SK-N-SH (cell line): ENCODE measurements at regions not wholly inside any gene's neighbourhood (a gene's known extent, or its start where the extent isn't known, plus 50 kb on each side); places are given as distances from the start of the nearest gene placed in this dataset.
A peak's percentile ranks its signal among the peaks of the same experiment; 100 is the strongest.

Experiments used
- CTCF ChIA-PET: fragments of 300-600, 350-600 bp; formaldehyde crosslinking; extraction: SDS; loops from one replicate; lab custom pipeline; 2021; lab: Yijun Ruan, JAX
- POLR2A ChIA-PET: fragments of 350-600 bp; sonication (Branson Sonifier 250); formaldehyde crosslinking; extraction: SDS; loops from one replicate; lab custom pipeline; 2020; ENCODE audit warnings: antibody characterized with exemption, inconsistent platforms; lab: Yijun Ruan, JAX
- DNase-seq: peaks from one replicate; pipeline ENCODE4 v3.0.0; 2012
- H2AFZ ChIP-seq: fragments of 200-600 bp; sonication (generic); 2 replicates; pipeline ENCODE4 v1.8.1; 2016; ENCODE audit warnings: antibody characterized with exemption, mild to moderate bottlenecking, low read depth
- H3F3A ChIP-seq: fragments of 200-600 bp; sonication (generic); replicated peaks from 2 replicates; pipeline ENCODE3; 2016; ENCODE audit warnings: antibody characterized with exemption, mild to moderate bottlenecking; ENCODE audit not compliant: insufficient read depth
- H3K27ac ChIP-seq, 2 experiments: fragments of 200-500 bp in 1 of 2; fragments of 200-600 bp in 1 of 2; sonication (Bioruptor generic) in 1 of 2; sonication (generic), shearing (Covaris generic) in 1 of 2; 2 replicates each; pipeline versions ENCODE4 v1.5.1 to v1.6.1; 2014 to 2016; ENCODE audit warnings: low read depth in 2 of 2, inconsistent platforms in 1 of 2, low read length in 1 of 2, mild to moderate bottlenecking in 1 of 2, mixed read lengths in 1 of 2
- H3K27me3 ChIP-seq: fragments of 200-600 bp; sonication (generic), shearing (Covaris generic); 2 replicates; pipeline ENCODE4 v1.6.1; 2016; ENCODE audit warnings: mixed run types; ENCODE audit not compliant: insufficient read depth
- H3K36me3 ChIP-seq, 2 experiments: fragments of 200-500 bp in 1 of 2; fragments of 200-600 bp in 1 of 2; sonication (Bioruptor generic) in 1 of 2; sonication (generic) in 1 of 2; replicated peaks in 1 of 2; 2 replicates each; pipeline versions ENCODE3 to v1.5.1; 2014 to 2016; ENCODE audit warnings: low read length in 1 of 2, mild to moderate bottlenecking in 1 of 2; ENCODE audit not compliant: insufficient read depth in 2 of 2, control insufficient read depth in 1 of 2
- H3K4me1 ChIP-seq, 2 experiments: fragments of 200-500 bp in 1 of 2; fragments of 200-600 bp in 1 of 2; sonication (Bioruptor generic) in 1 of 2; sonication (generic), shearing (Covaris generic) in 1 of 2; 2 replicates each; pipeline versions ENCODE4 v1.5.1 to v1.6.1; 2014 to 2016; ENCODE audit warnings: low read depth in 1 of 2, low read length in 1 of 2, mixed run types in 1 of 2; ENCODE audit not compliant: insufficient read depth in 2 of 2, control insufficient read depth in 1 of 2
- H3K4me2 ChIP-seq: fragments of 200-600 bp; sonication (generic), shearing (Covaris generic); 2 replicates; pipeline ENCODE4 v1.6.1; 2017; ENCODE audit warnings: mixed run types
- H3K4me3 ChIP-seq, 2 experiments: fragments of 200-500 bp in 1 of 2; fragments of 200-600 bp in 1 of 2; sonication (Bioruptor generic) in 1 of 2; sonication (generic), shearing (Covaris generic) in 1 of 2; 2 replicates each; pipeline versions ENCODE4 v1.5.1 to v1.8.1; 2014 to 2016; ENCODE audit warnings: low read depth in 2 of 2, inconsistent platforms in 1 of 2, low read length in 1 of 2, mild to moderate bottlenecking in 1 of 2, mixed read lengths in 1 of 2, moderate library complexity in 1 of 2
- H3K79me2 ChIP-seq: fragments of 200-600 bp; sonication (generic); 2 replicates; pipeline ENCODE4 v1.8.1; 2017; ENCODE audit warnings: mild to moderate bottlenecking; ENCODE audit not compliant: insufficient read depth
- H3K9ac ChIP-seq: fragments of 200-600 bp; sonication (generic); 2 replicates; pipeline ENCODE4 v1.6.1; 2017; ENCODE audit warnings: mixed run types
- H3K9me2 ChIP-seq: fragments of 200-600 bp; sonication (generic); 2 replicates; pipeline ENCODE4 v1.6.1; 2017; ENCODE audit warnings: mixed run types
- H3K9me3 ChIP-seq: fragments of 200-600 bp; sonication (generic); 2 replicates; pipeline ENCODE4 v1.6.1; 2017; ENCODE audit warnings: mixed run types, mild to moderate bottlenecking, moderate library complexity
- H4K20me1 ChIP-seq: fragments of 200-600 bp; sonication (generic); 2 replicates; pipeline ENCODE4 v1.6.1; 2017; ENCODE audit warnings: mild to moderate bottlenecking, mixed run types; ENCODE audit not compliant: insufficient read depth
- CTCF ChIP-seq: fragments of 200-600 bp; sonication (generic); IDR thresholded peaks from 2 replicates; pipeline ENCODE4 v1.6.1; 2017; ENCODE audit warnings: antibody characterized with exemption, mild to moderate bottlenecking, moderate library complexity
- EP300 ChIP-seq, 2 experiments: IDR thresholded peaks; 2 replicates each; pipeline versions ENCODE4 v1.4.0 to v1.6.1; 2012; ENCODE audit warnings: borderline replicate concordance in 1 of 2, low read depth in 1 of 2, low read length in 1 of 2
- EZH2phosphoT487 ChIP-seq: fragments of 200-600 bp; sonication (generic); IDR thresholded peaks from 2 replicates; pipeline ENCODE4 v1.6.1; 2017; ENCODE audit warnings: low read depth, mixed run types, mild to moderate bottlenecking, antibody characterized with exemption, moderate library complexity, borderline replicate concordance
- FOSL2 ChIP-seq: IDR thresholded peaks from 2 replicates; pipeline ENCODE4 v1.4.0; 2012; ENCODE audit warnings: low read depth, mild to moderate bottlenecking, moderate library complexity, borderline replicate concordance
- FOXM1 ChIP-seq: IDR thresholded peaks from 2 replicates; pipeline ENCODE4 v1.4.0; 2012; ENCODE audit warnings: low read depth, mild to moderate bottlenecking
- GATA2 ChIP-seq: sonication (generic); formaldehyde crosslinking; IDR thresholded peaks from 2 replicates; pipeline ENCODE4 v1.5.0; 2020; ENCODE audit warnings: mild to moderate bottlenecking, missing genetic modification reagents
- IRF3 ChIP-seq: fragments of 150-350 bp; IDR thresholded peaks from 2 replicates; pipeline ENCODE4 v1.6.1; 2016; ENCODE audit warnings: mild to moderate bottlenecking, low read depth, low read length
- JUND ChIP-seq: IDR thresholded peaks from 2 replicates; pipeline ENCODE4 v1.4.0; 2012
- MAX ChIP-seq: IDR thresholded peaks from 2 replicates; pipeline ENCODE4 v1.4.0; 2012; ENCODE audit warnings: low read depth
- MEF2A ChIP-seq: IDR thresholded peaks from 2 replicates; pipeline ENCODE4 v1.4.0; 2012; ENCODE audit warnings: low read depth, borderline replicate concordance
- NFIC ChIP-seq: IDR thresholded peaks from 2 replicates; pipeline ENCODE4 v1.4.0; 2012; ENCODE audit warnings: borderline replicate concordance
- NRF1 ChIP-seq: IDR thresholded peaks from 2 replicates; pipeline ENCODE4 v1.6.1; 2012; ENCODE audit warnings: low read depth, mild to moderate bottlenecking, low read length
- POLR2AphosphoS5 ChIP-seq: IDR thresholded peaks from 2 replicates; pipeline ENCODE4 v1.6.1; 2012; ENCODE audit warnings: low read depth, low read length
- RCOR1 ChIP-seq: fragments of 150-350 bp; IDR thresholded peaks from 2 replicates; pipeline ENCODE4 v1.6.1; 2017; ENCODE audit warnings: antibody characterized with exemption, low read length
- RFX5 ChIP-seq: IDR thresholded peaks from 2 replicates; pipeline ENCODE4 v1.6.1; 2012; ENCODE audit warnings: mild to moderate bottlenecking, improper control_type of control experiment, low read length
- RXRA ChIP-seq: IDR thresholded peaks from 2 replicates; pipeline ENCODE4 v1.4.0; 2012; ENCODE audit warnings: low read depth, mild to moderate bottlenecking, borderline replicate concordance
- SIN3A ChIP-seq: IDR thresholded peaks from 2 replicates; pipeline ENCODE4 v1.6.1; 2012; ENCODE audit warnings: low read depth, mild to moderate bottlenecking, low read length, moderate library complexity, borderline replicate concordance
- SMC3 ChIP-seq: IDR thresholded peaks from 2 replicates; pipeline ENCODE4 v1.6.1; 2012; ENCODE audit warnings: low read depth, low read length, improper control_type of control experiment
- TAF1 ChIP-seq: IDR thresholded peaks from 2 replicates; pipeline ENCODE4 v1.6.1; 2012; ENCODE audit warnings: low read depth, mild to moderate bottlenecking, low read length, moderate library complexity, borderline replicate concordance
- TCF12 ChIP-seq: IDR thresholded peaks from 2 replicates; pipeline ENCODE4 v1.4.0; 2012
- TEAD4 ChIP-seq: IDR thresholded peaks from 2 replicates; pipeline ENCODE4 v1.4.0; 2012; ENCODE audit warnings: mild to moderate bottlenecking, borderline replicate concordance; ENCODE audit not compliant: insufficient read depth
- ZBTB33 ChIP-seq: IDR thresholded peaks from 2 replicates; pipeline ENCODE4 v1.4.0; 2012; ENCODE audit warnings: low read depth, borderline replicate concordance
- WGBS: methylation state at CpG from one replicate; pipeline ENCODE4 v1.1.6; 2017; ENCODE audit warnings: low lambda C conversion rate; 5-methylcytosine and 5-hydroxymethylcytosine counted together

- Histone ChIP-seq H3K4me2 (no peak overlapping the region), H3K9me2 (no peaks in the 10 kb centered on the region), H3K4me1 (peaks cover 0 to 3% of the 10 kb centered on the region in 2 experiments; a peak in 2 of 4 replicates), H4K20me1 (no peaks in the 10 kb centered on the region), H2AFZ (no peak overlapping the region), H3K9me3 (no peaks in the 10 kb centered on the region), H3K27me3 (no peaks in the 10 kb centered on the region), H3K4me3 (no peak overlapping the region), H3K9ac (no peak overlapping the region), H3F3A (no peaks in the 10 kb centered on the region), H3K36me3 (no peaks in the 10 kb centered on the region), H3K27ac (no peak overlapping the region), H3K79me2 (no peaks in the 10 kb centered on the region)
- CTCF ChIA-PET, result no interaction called here
- 84% methylated on average over 2 of the region's 2 CpGs for WGBS
- POLR2A ChIA-PET, result no interaction called here
- TF ChIP-seq RCOR1 (no peak), MAX (no peak), EZH2phosphoT487 (no peak), POLR2AphosphoS5 (no peak), RFX5 (no peak), TAF1 (no peak), IRF3 (no peak), GATA2 (CRISPR knock-in tag) (no peak), FOXM1 (no peak), TEAD4 (no peak), NFIC (no peak), MEF2A (no peak), CTCF (no peak), SMC3 (no peak), NRF1 (no peak), RXRA (no peak), JUND (no peak)
- no peak for DNase-seq
These were observed 164.8 kb upstream of the CDK1 start for GRCh38 chr10:60613434-60613833.

GRCh38 chr10:60611291-60611747, 167.0 kb upstream of the CDK1 start:
- H3K4me1 ChIP-seq, result peaks cover 0 to 3% of the 10 kb centered on the region in 2 experiments; a peak in 2 of 4 replicates
- ChIA-PET POLR2A (no interaction called here), CTCF (no interaction called here)
- H3K4me3 ChIP-seq, result no peak overlapping the region
- no peaks in the 10 kb centered on the region for H3K79me2 ChIP-seq
- no peaks in the 10 kb centered on the region for H3K9me2 ChIP-seq
- H3K36me3 ChIP-seq, result no peaks in the 10 kb centered on the region
- H3K9me3 ChIP-seq, result no peaks in the 10 kb centered on the region
- H2AFZ ChIP-seq, result no peak overlapping the region
- no peaks in the 10 kb centered on the region for H3K27me3 ChIP-seq
- WGBS, result 73% methylated on average over 4 of the region's 5 CpGs
- no peaks in the 10 kb centered on the region for H3F3A ChIP-seq
- H3K27ac ChIP-seq, result no peak overlapping the region
- H4K20me1 ChIP-seq, result no peaks in the 10 kb centered on the region
- H3K9ac ChIP-seq, result no peak overlapping the region
- no peak for DNase-seq
- 0 out of 2 replicates have a peak overlapping the region, but pooled peaks have one; percentile 47 for H3K4me2 ChIP-seq
- TF ChIP-seq JUND (peak; percentile 88), RXRA (peak; percentile 23; the same call in 1 of the 2 replicates), FOSL2 (peak; percentile 91), ZBTB33 (0 out of 2 replicates have a peak, but pooled peaks have one; percentile 7), SIN3A (no peak), POLR2AphosphoS5 (peak; percentile 21; the same call in 1 of the 2 replicates), IRF3 (no peak), NRF1 (no peak), TCF12 (peak; percentile 64; the same call in 1 of the 2 replicates), NFIC (peak; percentile 14; the same call in 1 of the 2 replicates), MAX (peak; percentile 48; the same call in 1 of the 2 replicates), EP300 (IDR thresholded peaks at IDR 0.05; ENCODE audit: borderline replicate concordance in 1 of 2, low read depth in 1 of 2, low read length in 1 of 2) (peak in 1 of 2 experiments; percentile 39; a peak in 1 of 4 replicates)
